ENCODE measurements at regions not wholly inside any gene's neighbourhood (a gene's known extent, or its start where the extent isn't known, plus 50 kb on each side); places are given as distances from the start of the nearest gene placed in this dataset.

GRCh38 chr19:31937983-31938382 is 407.4 kb upstream of the ZNF507 start:
- TF ChIP-seq, protein P1, sequence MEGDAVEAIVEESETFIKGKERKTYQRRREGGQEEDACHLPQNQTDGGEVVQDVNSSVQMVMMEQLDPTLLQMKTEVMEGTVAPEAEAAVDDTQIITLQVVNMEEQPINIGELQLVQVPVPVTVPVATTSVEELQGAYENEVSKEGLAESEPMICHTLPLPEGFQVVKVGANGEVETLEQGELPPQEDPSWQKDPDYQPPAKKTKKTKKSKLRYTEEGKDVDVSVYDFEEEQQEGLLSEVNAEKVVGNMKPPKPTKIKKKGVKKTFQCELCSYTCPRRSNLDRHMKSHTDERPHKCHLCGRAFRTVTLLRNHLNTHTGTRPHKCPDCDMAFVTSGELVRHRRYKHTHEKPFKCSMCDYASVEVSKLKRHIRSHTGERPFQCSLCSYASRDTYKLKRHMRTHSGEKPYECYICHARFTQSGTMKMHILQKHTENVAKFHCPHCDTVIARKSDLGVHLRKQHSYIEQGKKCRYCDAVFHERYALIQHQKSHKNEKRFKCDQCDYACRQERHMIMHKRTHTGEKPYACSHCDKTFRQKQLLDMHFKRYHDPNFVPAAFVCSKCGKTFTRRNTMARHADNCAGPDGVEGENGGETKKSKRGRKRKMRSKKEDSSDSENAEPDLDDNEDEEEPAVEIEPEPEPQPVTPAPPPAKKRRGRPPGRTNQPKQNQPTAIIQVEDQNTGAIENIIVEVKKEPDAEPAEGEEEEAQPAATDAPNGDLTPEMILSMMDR (conservative IDR thresholded peaks at IDR 0.05; ENCODE audit: low read depth, low read length) = no peak
- no peak for TF ChIP-seq FOS (IDR thresholded peaks at IDR 0.05; ENCODE audit: low read depth, low read length)
- no peak for TF ChIP-seq MAZ (IDR thresholded peaks at IDR 0.05; ENCODE audit: borderline replicate concordance, low read depth, low read length)
- TF ChIP-seq CEBPB (IDR thresholded peaks at IDR 0.05; ENCODE audit: low read depth, low read length) = no peak
- TF ChIP-seq POLR2A (IDR thresholded peaks at IDR 0.05; ENCODE audit: low read depth, low read length) = no peak
- TF ChIP-seq MAFK (IDR thresholded peaks at IDR 0.05; ENCODE audit: low read depth, low read length) = no peak
- TF ChIP-seq BHLHE40 (IDR thresholded peaks at IDR 0.05; ENCODE audit: low read depth, low read length) = no peak
- no peak for TF ChIP-seq RAD21 (IDR thresholded peaks at IDR 0.05; ENCODE audit: low read length)
- no peak for TF ChIP-seq RCOR1 (IDR thresholded peaks at IDR 0.05; ENCODE audit: insufficient replicate concordance, low read length)
- TF ChIP-seq, protein P2, sequence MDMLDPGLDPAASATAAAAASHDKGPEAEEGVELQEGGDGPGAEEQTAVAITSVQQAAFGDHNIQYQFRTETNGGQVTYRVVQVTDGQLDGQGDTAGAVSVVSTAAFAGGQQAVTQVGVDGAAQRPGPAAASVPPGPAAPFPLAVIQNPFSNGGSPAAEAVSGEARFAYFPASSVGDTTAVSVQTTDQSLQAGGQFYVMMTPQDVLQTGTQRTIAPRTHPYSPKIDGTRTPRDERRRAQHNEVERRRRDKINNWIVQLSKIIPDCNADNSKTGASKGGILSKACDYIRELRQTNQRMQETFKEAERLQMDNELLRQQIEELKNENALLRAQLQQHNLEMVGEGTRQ (IDR thresholded peaks at IDR 0.05; ENCODE audit: low read depth, low read length) = no peak
- TF ChIP-seq CHD1 (IDR thresholded peaks at IDR 0.05; ENCODE audit: low read depth, low read length) = no peak
- no peak for TF ChIP-seq MXI1 (IDR thresholded peaks at IDR 0.05; ENCODE audit: borderline replicate concordance, low read depth, low read length)
- TF ChIP-seq RFX5 (IDR thresholded peaks at IDR 0.05; ENCODE audit: low read depth, low read length) = no peak
- TF ChIP-seq, protein P3, sequence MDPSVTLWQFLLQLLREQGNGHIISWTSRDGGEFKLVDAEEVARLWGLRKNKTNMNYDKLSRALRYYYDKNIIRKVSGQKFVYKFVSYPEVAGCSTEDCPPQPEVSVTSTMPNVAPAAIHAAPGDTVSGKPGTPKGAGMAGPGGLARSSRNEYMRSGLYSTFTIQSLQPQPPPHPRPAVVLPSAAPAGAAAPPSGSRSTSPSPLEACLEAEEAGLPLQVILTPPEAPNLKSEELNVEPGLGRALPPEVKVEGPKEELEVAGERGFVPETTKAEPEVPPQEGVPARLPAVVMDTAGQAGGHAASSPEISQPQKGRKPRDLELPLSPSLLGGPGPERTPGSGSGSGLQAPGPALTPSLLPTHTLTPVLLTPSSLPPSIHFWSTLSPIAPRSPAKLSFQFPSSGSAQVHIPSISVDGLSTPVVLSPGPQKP (IDR thresholded peaks at IDR 0.05; ENCODE audit: borderline replicate concordance, low read depth, low read length) = no peak

All from IMR-90 (cell line).